SIG-M5 (cell line): ENCODE measurements at regions not wholly inside any gene's neighbourhood (a gene's known extent, or its start where the extent isn't known, plus 50 kb on each side); places are given as distances from the start of the nearest gene placed in this dataset.
A peak's percentile ranks its signal among the peaks of the same experiment; 100 is the strongest.

Experiments used
- DNase-seq: peaks from one replicate; lab custom pipeline; 2025; lab: John Stamatoyannopoulos, UW

GRCh38 chr2:41955316-41956043 is 92.3 kb upstream of the PKDCC start:
- no peak for DNase-seq

GRCh38 chr2:41957431-41957830 is 90.4 kb upstream of the PKDCC start:
- no peak for DNase-seq

- no peak for DNase-seq
Measured at GRCh38 chr2:41958251-41958650, 89.6 kb upstream of the PKDCC start.

GRCh38 chr2:41958775-41959174 is 89.0 kb upstream of the PKDCC start:
- no peak for DNase-seq

GRCh38 chr2:41959760-41960159 is 88.1 kb upstream of the PKDCC start:
- DNase-seq: no peak

- DNase-seq: no peak
Measured at GRCh38 chr2:41962922-41963622, 84.7 kb upstream of the PKDCC start.

GRCh38 chr2:41963661-41964525 is 83.9 kb upstream of the PKDCC start:
- DNase-seq: no peak

GRCh38 chr2:41965173-41965908 is 82.5 kb upstream of the PKDCC start:
- no peak for DNase-seq

GRCh38 chr2:41965909-41966295 is 81.9 kb upstream of the PKDCC start:
- DNase-seq: no peak

GRCh38 chr2:41966431-41966893 is 81.4 kb upstream of the PKDCC start:
- DNase-seq: no peak

- DNase-seq: peak; percentile 41
Measured at GRCh38 chr2:41966920-41967319, 80.9 kb upstream of the PKDCC start.

GRCh38 chr2:41967476-41968181 is 80.2 kb upstream of the PKDCC start:
- DNase-seq: no peak

- DNase-seq: no peak
Measured at GRCh38 chr2:41968182-41968578, 79.6 kb upstream of the PKDCC start.

- no peak for DNase-seq
Measured at GRCh38 chr2:41970988-41971660, 76.7 kb upstream of the PKDCC start.

GRCh38 chr2:41972179-41972578 is 75.6 kb upstream of the PKDCC start:
- DNase-seq: no peak

- DNase-seq: no peak
Measured at GRCh38 chr2:41972819-41973218, 75.0 kb upstream of the PKDCC start.

- DNase-seq: no peak
Measured at GRCh38 chr2:41973871-41974270, 74.0 kb upstream of the PKDCC start.

GRCh38 chr2:41981417-41981816 is 66.4 kb upstream of the PKDCC start:
- DNase-seq: no peak

GRCh38 chr2:41985573-41986095 is 62.2 kb upstream of the PKDCC start:
- no peak for DNase-seq

- no peak for DNase-seq
Measured at GRCh38 chr2:41989501-41990180, 58.2 kb upstream of the PKDCC start.
